GM12878 (cell line): ENCODE measurements at regions not wholly inside any gene's neighbourhood (a gene's known extent, or its start where the extent isn't known, plus 50 kb on each side); places are given as distances from the start of the nearest gene placed in this dataset.

Experiments
- ATAC-seq: fragments of 200-7000 bp; cut with Tn5 transposase; 3 replicates; pipeline ENCODE4 v1.9.1; 2020; ENCODE audit warnings: mild to moderate bottlenecking, moderate library complexity
- BruUV-seq: library from RNA; stranded (reverse); fragments of 400-500 nt; replicated peaks from 2 replicates; lab custom pipeline; 2021; lab: Mats Ljungman, UMichigan
- CTCF ChIA-PET: fragments of 300-600 bp; sonication (Branson Sonifier 250); formaldehyde crosslinking; extraction: SDS; loops from one replicate; lab custom pipeline; 2021; ENCODE audit warnings: inconsistent platforms; lab: Yijun Ruan, JAX
- POLR2A ChIA-PET: fragments of 350-600 bp; formaldehyde crosslinking; extraction: SDS; loops from one replicate; lab custom pipeline; 2021; ENCODE audit warnings: inconsistent platforms; lab: Charles Lee
- RAD21 ChIA-PET: fragments of 300-600 bp; sonication (Branson Sonifier 250); formaldehyde crosslinking; loops from one replicate; lab custom pipeline; 2023; ENCODE audit warnings: antibody characterized with exemption; ENCODE audit not compliant: unreplicated experiment; lab: Charles Lee
- SMC1A ChIA-PET: fragments of 300-600 bp; sonication (Branson Sonifier 250); formaldehyde crosslinking; loops from one replicate; lab custom pipeline; 2023; ENCODE audit not compliant: unreplicated experiment, uncharacterized antibody; lab: Charles Lee
- DNase-seq: peaks from one replicate; pipeline ENCODE4 v3.0.0-alpha.2; 2011; ENCODE audit warnings: low read depth, low spot score
- FAIRE-seq: peaks from 3 replicates; lab custom pipeline; 2011; peaks lifted over from hg19 to GRCh38; lab: Jason Lieb, UNC
- H2AFZ ChIP-seq: 2 replicates; pipeline ENCODE4 v1.6.0; 2011; ENCODE audit warnings: low read depth, low read length, control low read depth; ENCODE audit not compliant: control insufficient read depth
- H3K27ac ChIP-seq: 2 replicates; pipeline ENCODE4 v1.5.1; 2011; ENCODE audit warnings: control low read depth; ENCODE audit not compliant: control insufficient read depth, insufficient read depth
- H3K27me3 ChIP-seq, 2 experiments: replicated peaks in 1 of 2; 2 replicates each; pipeline versions ENCODE4 v1.6.0 to v1.6.1; 2011; ENCODE audit warnings: low read length in 1 of 2; ENCODE audit not compliant: control insufficient read depth in 2 of 2, insufficient read depth in 2 of 2
- H3K36me3 ChIP-seq, 2 experiments: 2 replicates each; pipeline ENCODE4 v1.5.1; 2011; ENCODE audit warnings: low read length in 1 of 2; ENCODE audit not compliant: control insufficient read depth in 2 of 2, insufficient read depth in 2 of 2
- H3K4me1 ChIP-seq: 2 replicates; pipeline ENCODE4 v1.6.1; 2011; ENCODE audit warnings: mild to moderate bottlenecking, low read length, moderate library complexity, mixed read lengths; ENCODE audit not compliant: control insufficient read depth, insufficient read depth
- H3K4me2 ChIP-seq: 2 replicates; pipeline ENCODE4 v1.6.0; 2011; ENCODE audit warnings: control low read depth; ENCODE audit not compliant: control insufficient read depth, insufficient read depth
- H3K4me3 ChIP-seq: fragments of 200-600 bp; sonication (generic); 2 replicates; pipeline ENCODE4 v1.5.1; 2016
- H3K79me2 ChIP-seq: 2 replicates; pipeline ENCODE4 v1.6.0; 2011; ENCODE audit warnings: low read length; ENCODE audit not compliant: control insufficient read depth, insufficient read depth
- H3K9ac ChIP-seq: 2 replicates; pipeline ENCODE4 v1.8.0; 2011; ENCODE audit warnings: low read length, control low read depth, mixed read lengths; ENCODE audit not compliant: control insufficient read depth, insufficient read depth
- H3K9me3 ChIP-seq: replicated peaks from 3 replicates; pipeline ENCODE4 v1.5.1; 2011; ENCODE audit warnings: mild to moderate bottlenecking, low read length; ENCODE audit not compliant: control insufficient read depth, insufficient read depth
- H4K20me1 ChIP-seq: 2 replicates; pipeline ENCODE4 v1.6.0; 2011; ENCODE audit not compliant: control insufficient read depth, insufficient read depth
- CHD4 ChIP-seq: fragments of 200-600 bp; sonication (generic); IDR thresholded peaks from 2 replicates; pipeline ENCODE4 v1.6.1; 2016; ENCODE audit warnings: mild to moderate bottlenecking
- JUNB ChIP-seq: IDR thresholded peaks from 2 replicates; pipeline ENCODE4 v1.6.1; 2016; ENCODE audit warnings: antibody characterized with exemption, mild to moderate bottlenecking
- MEF2A ChIP-seq: IDR thresholded peaks from 2 replicates; pipeline ENCODE4 v1.6.1; 2011; ENCODE audit warnings: low read depth, mild to moderate bottlenecking, low read length, moderate library complexity; ENCODE audit not compliant: insufficient read depth
- MTA3 ChIP-seq: IDR thresholded peaks from 2 replicates; pipeline ENCODE4 v1.6.1; 2012; ENCODE audit warnings: low read length, inconsistent platforms, borderline replicate concordance
- MYC ChIP-seq: IDR thresholded peaks from 2 replicates; pipeline ENCODE4 v1.6.1; 2011; ENCODE audit warnings: mild to moderate bottlenecking, low read length, moderate library complexity, inconsistent platforms; ENCODE audit not compliant: insufficient read depth, insufficient replicate concordance, insufficient read length, severe bottlenecking
- NFXL1 ChIP-seq: fragments of 450-650 bp; IDR thresholded peaks from 2 replicates; pipeline ENCODE4 v1.6.1; 2017; ENCODE audit warnings: antibody characterized with exemption, mild to moderate bottlenecking, borderline replicate concordance
- NFYB ChIP-seq: IDR thresholded peaks from 2 replicates; pipeline ENCODE4 v1.6.1; 2011; ENCODE audit warnings: low read depth, mild to moderate bottlenecking, low read length, improper control_type of control experiment, moderate library complexity; ENCODE audit not compliant: insufficient read depth
- PAX8 ChIP-seq: fragments of 450-650 bp; IDR thresholded peaks from 2 replicates; pipeline ENCODE4 v1.6.1; 2017; ENCODE audit warnings: mild to moderate bottlenecking, moderate library complexity
- TCF12 ChIP-seq: IDR thresholded peaks from 2 replicates; pipeline ENCODE4 v1.6.1; 2011; ENCODE audit warnings: low read depth, mild to moderate bottlenecking, low read length
- ZNF207 ChIP-seq: fragments of 450-650 bp; IDR thresholded peaks from 2 replicates; pipeline ENCODE4 v1.6.1; 2014; ENCODE audit warnings: antibody characterized with exemption, mild to moderate bottlenecking, borderline replicate concordance
- ZNF274 ChIP-seq: IDR thresholded peaks from one replicate; pipeline ENCODE4 v1.8.0; 2011; ENCODE audit not compliant: insufficient read length, insufficient read depth
- WGBS: methylation state at CpG from one replicate; pipeline ENCODE4 v1.1.6; 2016; ENCODE audit warnings: low lambda C conversion rate; ENCODE audit not compliant: insufficient replicate concordance, insufficient coverage; ENCODE audit errors: missing lambda C conversion rate; 5-methylcytosine and 5-hydroxymethylcytosine counted together
- in situ Hi-C: fragments of 300-500 bp; cut with MboI; formaldehyde crosslinking; loops from 9 replicates; pipeline ENCODE4 v1.14.3; 2018; ENCODE audit warnings: mixed read lengths
- intact Hi-C: fragments of 100-400 bp; cut with micrococcal nuclease; formaldehyde crosslinking; loops from one replicate; pipeline ENCODE4 v1.14.2; 2022; ENCODE audit not compliant: unreplicated experiment
- TF ChIP-seq, protein P1 (sequence below): fragments of 450-650 bp; conservative IDR thresholded peaks from 2 replicates; pipeline ENCODE4 v1.6.1; 2017; ENCODE audit warnings: mild to moderate bottlenecking, moderate library complexity
- TF ChIP-seq, protein P2 (sequence below): fragments of 450-650 bp; IDR thresholded peaks from 2 replicates; pipeline ENCODE4 v1.6.1; 2017; ENCODE audit warnings: low read depth, mild to moderate bottlenecking, moderate library complexity
- TF ChIP-seq, protein P3 (sequence below): IDR thresholded peaks from 2 replicates; pipeline ENCODE4 v1.6.1; 2012; ENCODE audit warnings: mild to moderate bottlenecking, low read depth, low read length
- TF ChIP-seq, protein P4 (sequence below): fragments of 450-650 bp; IDR thresholded peaks from 2 replicates; pipeline ENCODE4 v1.6.1; 2018; ENCODE audit warnings: mild to moderate bottlenecking, low read depth, moderate library complexity; ENCODE audit not compliant: partially characterized antibody

DNA sequence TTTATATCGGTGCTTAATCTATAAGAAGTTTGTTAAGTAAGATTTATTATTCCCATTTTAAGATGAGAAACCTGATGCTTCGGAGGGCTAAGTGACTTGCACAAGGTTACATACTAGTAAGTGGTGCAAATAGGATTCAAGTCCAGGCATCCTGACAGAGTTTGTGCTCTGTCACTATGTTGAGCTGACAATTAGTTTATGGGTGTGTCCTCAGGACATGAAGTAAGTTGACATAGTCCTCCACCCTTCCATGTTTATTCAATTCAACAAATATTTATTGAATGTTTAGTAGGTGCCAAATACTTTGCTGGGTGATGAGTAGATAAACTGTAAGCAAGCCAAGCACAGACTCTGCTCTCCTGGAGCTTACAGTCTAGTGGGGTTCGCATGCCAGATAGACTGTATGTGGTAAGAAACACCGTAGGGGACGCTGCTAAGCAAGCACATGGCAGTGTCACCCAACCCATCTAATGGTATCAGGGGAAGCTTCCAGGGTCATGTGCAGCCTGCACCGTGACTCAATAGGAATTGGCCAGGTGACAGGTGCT lies 342.7 kb upstream of the SATB1 start:
- H3K27me3 ChIP-seq, result no peaks in the 10 kb centered on the region
- ChIA-PET CTCF (no interaction called here), SMC1A (interaction anchor here (0.8 kb wide), 1 partner anchor 288 kb away, joined by 3 read pairs; no protein-coding TSS in a partner anchor), RAD21 (no interaction called here), POLR2A (no interaction called here)
- no peak overlapping the region for H3K27ac ChIP-seq
- intact Hi-C loops (no loop called here), in situ Hi-C loops (no loop called here)
- H2AFZ ChIP-seq, result no peak overlapping the region
- no peaks in the 10 kb centered on the region for H3K4me1 ChIP-seq
- no peak overlapping the region for H3K9ac ChIP-seq
- no TSS peak for BruUV-seq
- no peak overlapping the region for H3K4me2 ChIP-seq
- DNase-seq (no peak), ATAC-seq (no peak), FAIRE-seq (no peak)
- no peaks in the 10 kb centered on the region for H3K36me3 ChIP-seq
- no peaks in the 10 kb centered on the region for H3K79me2 ChIP-seq
- H3K4me3 ChIP-seq, result no peak overlapping the region
- WGBS, result 43% methylated on average over 6 of the region's 6 CpGs
- no peaks in the 10 kb centered on the region for H3K9me3 ChIP-seq
- H4K20me1 ChIP-seq, result no peaks in the 10 kb centered on the region
- TF ChIP-seq NFXL1 (no peak), MYC (no peak), NFYB (no peak), ZNF274 (no peak), CHD4 (no peak), JUNB (no peak), PAX8 (no peak), ZNF207 (no peak), TCF12 (no peak), MTA3 (no peak), MEF2A (no peak)
- TF ChIP-seq, protein P1, sequence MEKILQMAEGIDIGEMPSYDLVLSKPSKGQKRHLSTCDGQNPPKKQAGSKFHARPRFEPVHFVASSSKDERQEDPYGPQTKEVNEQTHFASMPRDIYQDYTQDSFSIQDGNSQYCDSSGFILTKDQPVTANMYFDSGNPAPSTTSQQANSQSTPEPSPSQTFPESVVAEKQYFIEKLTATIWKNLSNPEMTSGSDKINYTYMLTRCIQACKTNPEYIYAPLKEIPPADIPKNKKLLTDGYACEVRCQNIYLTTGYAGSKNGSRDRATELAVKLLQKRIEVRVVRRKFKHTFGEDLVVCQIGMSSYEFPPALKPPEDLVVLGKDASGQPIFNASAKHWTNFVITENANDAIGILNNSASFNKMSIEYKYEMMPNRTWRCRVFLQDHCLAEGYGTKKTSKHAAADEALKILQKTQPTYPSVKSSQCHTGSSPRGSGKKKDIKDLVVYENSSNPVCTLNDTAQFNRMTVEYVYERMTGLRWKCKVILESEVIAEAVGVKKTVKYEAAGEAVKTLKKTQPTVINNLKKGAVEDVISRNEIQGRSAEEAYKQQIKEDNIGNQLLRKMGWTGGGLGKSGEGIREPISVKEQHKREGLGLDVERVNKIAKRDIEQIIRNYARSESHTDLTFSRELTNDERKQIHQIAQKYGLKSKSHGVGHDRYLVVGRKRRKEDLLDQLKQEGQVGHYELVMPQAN, result no peak
- TF ChIP-seq, protein P2, sequence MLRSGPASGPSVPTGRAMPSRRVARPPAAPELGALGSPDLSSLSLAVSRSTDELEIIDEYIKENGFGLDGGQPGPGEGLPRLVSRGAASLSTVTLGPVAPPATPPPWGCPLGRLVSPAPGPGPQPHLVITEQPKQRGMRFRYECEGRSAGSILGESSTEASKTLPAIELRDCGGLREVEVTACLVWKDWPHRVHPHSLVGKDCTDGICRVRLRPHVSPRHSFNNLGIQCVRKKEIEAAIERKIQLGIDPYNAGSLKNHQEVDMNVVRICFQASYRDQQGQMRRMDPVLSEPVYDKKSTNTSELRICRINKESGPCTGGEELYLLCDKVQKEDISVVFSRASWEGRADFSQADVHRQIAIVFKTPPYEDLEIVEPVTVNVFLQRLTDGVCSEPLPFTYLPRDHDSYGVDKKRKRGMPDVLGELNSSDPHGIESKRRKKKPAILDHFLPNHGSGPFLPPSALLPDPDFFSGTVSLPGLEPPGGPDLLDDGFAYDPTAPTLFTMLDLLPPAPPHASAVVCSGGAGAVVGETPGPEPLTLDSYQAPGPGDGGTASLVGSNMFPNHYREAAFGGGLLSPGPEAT, result no peak
- TF ChIP-seq, protein P3, sequence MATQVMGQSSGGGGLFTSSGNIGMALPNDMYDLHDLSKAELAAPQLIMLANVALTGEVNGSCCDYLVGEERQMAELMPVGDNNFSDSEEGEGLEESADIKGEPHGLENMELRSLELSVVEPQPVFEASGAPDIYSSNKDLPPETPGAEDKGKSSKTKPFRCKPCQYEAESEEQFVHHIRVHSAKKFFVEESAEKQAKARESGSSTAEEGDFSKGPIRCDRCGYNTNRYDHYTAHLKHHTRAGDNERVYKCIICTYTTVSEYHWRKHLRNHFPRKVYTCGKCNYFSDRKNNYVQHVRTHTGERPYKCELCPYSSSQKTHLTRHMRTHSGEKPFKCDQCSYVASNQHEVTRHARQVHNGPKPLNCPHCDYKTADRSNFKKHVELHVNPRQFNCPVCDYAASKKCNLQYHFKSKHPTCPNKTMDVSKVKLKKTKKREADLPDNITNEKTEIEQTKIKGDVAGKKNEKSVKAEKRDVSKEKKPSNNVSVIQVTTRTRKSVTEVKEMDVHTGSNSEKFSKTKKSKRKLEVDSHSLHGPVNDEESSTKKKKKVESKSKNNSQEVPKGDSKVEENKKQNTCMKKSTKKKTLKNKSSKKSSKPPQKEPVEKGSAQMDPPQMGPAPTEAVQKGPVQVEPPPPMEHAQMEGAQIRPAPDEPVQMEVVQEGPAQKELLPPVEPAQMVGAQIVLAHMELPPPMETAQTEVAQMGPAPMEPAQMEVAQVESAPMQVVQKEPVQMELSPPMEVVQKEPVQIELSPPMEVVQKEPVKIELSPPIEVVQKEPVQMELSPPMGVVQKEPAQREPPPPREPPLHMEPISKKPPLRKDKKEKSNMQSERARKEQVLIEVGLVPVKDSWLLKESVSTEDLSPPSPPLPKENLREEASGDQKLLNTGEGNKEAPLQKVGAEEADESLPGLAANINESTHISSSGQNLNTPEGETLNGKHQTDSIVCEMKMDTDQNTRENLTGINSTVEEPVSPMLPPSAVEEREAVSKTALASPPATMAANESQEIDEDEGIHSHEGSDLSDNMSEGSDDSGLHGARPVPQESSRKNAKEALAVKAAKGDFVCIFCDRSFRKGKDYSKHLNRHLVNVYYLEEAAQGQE, result no peak
- TF ChIP-seq, protein P4, sequence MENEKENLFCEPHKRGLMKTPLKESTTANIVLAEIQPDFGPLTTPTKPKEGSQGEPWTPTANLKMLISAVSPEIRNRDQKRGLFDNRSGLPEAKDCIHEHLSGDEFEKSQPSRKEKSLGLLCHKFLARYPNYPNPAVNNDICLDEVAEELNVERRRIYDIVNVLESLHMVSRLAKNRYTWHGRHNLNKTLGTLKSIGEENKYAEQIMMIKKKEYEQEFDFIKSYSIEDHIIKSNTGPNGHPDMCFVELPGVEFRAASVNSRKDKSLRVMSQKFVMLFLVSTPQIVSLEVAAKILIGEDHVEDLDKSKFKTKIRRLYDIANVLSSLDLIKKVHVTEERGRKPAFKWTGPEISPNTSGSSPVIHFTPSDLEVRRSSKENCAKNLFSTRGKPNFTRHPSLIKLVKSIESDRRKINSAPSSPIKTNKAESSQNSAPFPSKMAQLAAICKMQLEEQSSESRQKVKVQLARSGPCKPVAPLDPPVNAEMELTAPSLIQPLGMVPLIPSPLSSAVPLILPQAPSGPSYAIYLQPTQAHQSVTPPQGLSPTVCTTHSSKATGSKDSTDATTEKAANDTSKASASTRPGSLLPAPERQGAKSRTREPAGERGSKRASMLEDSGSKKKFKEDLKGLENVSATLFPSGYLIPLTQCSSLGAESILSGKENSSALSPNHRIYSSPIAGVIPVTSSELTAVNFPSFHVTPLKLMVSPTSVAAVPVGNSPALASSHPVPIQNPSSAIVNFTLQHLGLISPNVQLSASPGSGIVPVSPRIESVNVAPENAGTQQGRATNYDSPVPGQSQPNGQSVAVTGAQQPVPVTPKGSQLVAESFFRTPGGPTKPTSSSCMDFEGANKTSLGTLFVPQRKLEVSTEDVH, result no peak
